B cell (primary cell): ENCODE measurements at regions not wholly inside any gene's neighbourhood (a gene's known extent, or its start where the extent isn't known, plus 50 kb on each side); places are given as distances from the start of the nearest gene placed in this dataset.

Source experiments
- ATAC-seq: fragments of 200-7000 bp; cut with Tn5 transposase; one replicate; pipeline ENCODE4 v1.10.0; 2021; ENCODE audit warnings: low read depth, mild to moderate bottlenecking, moderate number of reproducible peaks, moderate library complexity
- CTCF ChIA-PET: fragments of 350-600 bp; sonication (Branson Sonifier 250); formaldehyde crosslinking; loops from one replicate; lab custom pipeline; 2021; ENCODE audit warnings: antibody characterized with exemption, inconsistent platforms; lab: Charles Lee
- POLR2A ChIA-PET: fragments of 350-600 bp; sonication (Branson Sonifier 250); formaldehyde crosslinking; loops from one replicate; lab custom pipeline; 2021; ENCODE audit warnings: antibody characterized with exemption; lab: Charles Lee
- DNase-seq: peaks from one replicate; pipeline ENCODE4 v3.0.0; 2013
- H2AFZ ChIP-seq: 2 replicates; pipeline ENCODE4 v1.6.1; 2012; ENCODE audit warnings: mild to moderate bottlenecking, low read depth, low read length; ENCODE audit not compliant: insufficient read depth, poor library complexity, severe bottlenecking
- H3K27ac ChIP-seq, 2 donors: 1 replicate in 1 of 2; 2 replicates in 1 of 2; pipeline ENCODE4 v1.5.1; 2012 to 2013; ENCODE audit warnings: low read length in 2 of 2, mild to moderate bottlenecking in 2 of 2, moderate library complexity in 1 of 2
- H3K27me3 ChIP-seq, 4 experiments: fragments of 200-600 bp in 1 of 4; sonication (generic) in 1 of 4; replicated peaks in 1 of 4; 1 replicate in 2 of 4; 2 replicates in 2 of 4; pipeline versions ENCODE4 v1.6.1 to v1.7.0; 2013 to 2016; ENCODE audit warnings: low read length in 3 of 4, mild to moderate bottlenecking in 2 of 4, mixed read lengths in 1 of 4, moderate library complexity in 1 of 4; ENCODE audit not compliant: insufficient read depth in 4 of 4, control insufficient read depth in 3 of 4; ENCODE audit errors: control extremely low read depth in 1 of 4
- H3K36me3 ChIP-seq, 2 experiments: replicated peaks in 1 of 2; 1 replicate in 1 of 2; 2 replicates in 1 of 2; pipeline versions ENCODE4 v1.6.1 to v1.7.1; 2013; ENCODE audit warnings: low read length in 1 of 2; ENCODE audit not compliant: insufficient read depth in 2 of 2, control insufficient read depth in 1 of 2; ENCODE audit errors: control extremely low read depth in 1 of 2, extremely low read depth in 1 of 2
- H3K4me1 ChIP-seq, 2 donors: fragments of 200-600 bp in 1 of 2; sonication (generic) in 1 of 2; 1 replicate in 1 of 2; 2 replicates in 1 of 2; pipeline versions ENCODE4 v1.5.1 to v1.6.1; 2013 to 2017; ENCODE audit warnings: low read length in 2 of 2; ENCODE audit not compliant: control insufficient read depth in 2 of 2, insufficient read depth in 2 of 2
- H3K4me2 ChIP-seq: replicated peaks from 2 replicates; pipeline ENCODE3; 2012; ENCODE audit warnings: mild to moderate bottlenecking, low read depth, low read length; ENCODE audit not compliant: poor library complexity, severe bottlenecking
- H3K4me3 ChIP-seq, 5 experiments: fragments of 200-600 bp in 1 of 5; sonication (generic) in 1 of 5; 1 replicate in 3 of 5; 2 replicates in 2 of 5; pipeline versions ENCODE4 v1.5.1 to v1.7.0; 2011 to 2016; ENCODE audit warnings: low read length in 4 of 5, mild to moderate bottlenecking in 4 of 5, low read depth in 2 of 5, control low read depth in 1 of 5, moderate library complexity in 1 of 5; ENCODE audit not compliant: insufficient read depth in 1 of 5; ENCODE audit errors: control extremely low read depth in 1 of 5, extremely low read depth in 1 of 5
- H3K79me2 ChIP-seq: fragments of 200-600 bp; sonication (generic); one replicate; pipeline ENCODE4 v1.6.0; 2016; ENCODE audit warnings: low read length; ENCODE audit not compliant: control insufficient read depth, insufficient read depth
- H3K9ac ChIP-seq: fragments of 200-600 bp; sonication (generic); 2 replicates; pipeline ENCODE4 v1.6.1; 2017; ENCODE audit warnings: mild to moderate bottlenecking, low read length, moderate library complexity
- H3K9me3 ChIP-seq, 3 donors: one replicate each; pipeline versions ENCODE4 v1.6.1 to v1.7.1; 2013; ENCODE audit warnings: low read length in 2 of 3; ENCODE audit not compliant: control insufficient read depth in 2 of 3, insufficient read depth in 1 of 3; ENCODE audit errors: control extremely low read depth in 1 of 3
- H4K20me1 ChIP-seq: 2 replicates; pipeline ENCODE4 v1.6.0; 2012; ENCODE audit warnings: mild to moderate bottlenecking, low read length; ENCODE audit not compliant: insufficient read depth, control insufficient read depth, poor library complexity, severe bottlenecking
- H3K27ac Mint-ChIP-seq: one replicate; pipeline ENCODE4 v1.8.0; 2021; ENCODE audit warnings: mixed read lengths
- H3K27me3 Mint-ChIP-seq: one replicate; pipeline ENCODE4 v1.8.0; 2021; ENCODE audit warnings: mixed read lengths
- H3K4me1 Mint-ChIP-seq: one replicate; pipeline ENCODE4 v1.8.0; 2021; ENCODE audit warnings: mixed read lengths
- H3K4me3 Mint-ChIP-seq: one replicate; pipeline ENCODE4 v1.8.0; 2021; ENCODE audit warnings: mixed read lengths
- H3K9me3 Mint-ChIP-seq: one replicate; pipeline ENCODE4 v1.8.0; 2022; ENCODE audit warnings: mixed read lengths; ENCODE audit not compliant: insufficient read depth
- EZH2 ChIP-seq: IDR thresholded peaks from 2 replicates; pipeline ENCODE4 v1.6.1; 2012; ENCODE audit warnings: borderline replicate concordance, low read depth, mild to moderate bottlenecking, moderate library complexity, low read length; ENCODE audit not compliant: insufficient read depth, poor library complexity, severe bottlenecking
- WGBS: methylation state at CpG from one replicate; pipeline ENCODE4 v1.1.5; 2013; ENCODE audit warnings: missing lambda C conversion rate; ENCODE audit not compliant: insufficient coverage; 5-methylcytosine and 5-hydroxymethylcytosine counted together
- intact Hi-C: fragments of 100-400 bp; cut with micrococcal nuclease; formaldehyde crosslinking; loops from one replicate; pipeline ENCODE4 v1.10.0; 2022
- TF ChIP-seq, protein P1 (sequence below): fragments of 200-600 bp; IDR thresholded peaks from one replicate; pipeline ENCODE4 v1.8.0; 2022; ENCODE audit warnings: antibody characterized with exemption, mild to moderate bottlenecking

DNA sequence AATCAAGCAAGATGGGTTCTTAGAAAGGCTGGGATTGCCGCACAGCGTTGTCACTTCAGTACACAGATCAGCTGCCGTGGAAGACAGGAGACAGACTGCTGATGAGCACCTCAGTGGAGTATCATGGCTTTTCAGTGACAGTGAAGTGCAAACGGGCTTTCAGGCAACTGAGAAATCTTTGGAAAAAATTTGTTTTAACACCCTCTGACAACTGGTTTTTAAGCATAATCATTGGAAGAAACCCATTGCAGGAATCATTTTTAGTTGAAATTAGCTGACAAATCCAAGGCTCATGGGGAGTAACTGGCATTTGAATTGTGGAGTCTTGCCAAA lies 418.8 kb downstream of the OTOL1 start:
- Histone ChIP-seq H3K79me2 (no peaks in the 10 kb centered on the region), H2AFZ (no peak overlapping the region), H3K36me3 (no peaks in the 10 kb centered on the region), H3K27ac (no peak overlapping the region), H3K9ac (no peak overlapping the region), H3K9me3 (no peaks in the 10 kb centered on the region), H4K20me1 (no peaks in the 10 kb centered on the region), H3K4me2 (no peak overlapping the region), H3K27me3 (no peaks in the 10 kb centered on the region), H3K4me1 (no peaks in the 10 kb centered on the region), H3K4me3 (no peak overlapping the region)
- H3K27ac Mint-ChIP-seq: no peak overlapping the region
- H3K4me1 Mint-ChIP-seq: no peaks in the 10 kb centered on the region
- no peaks in the 10 kb centered on the region for H3K9me3 Mint-ChIP-seq
- ChIA-PET CTCF (no interaction called here), POLR2A (no interaction called here)
- intact Hi-C loops: no loop called here
- H3K27me3 Mint-ChIP-seq: no peaks in the 10 kb centered on the region
- WGBS: 88% methylated on average over 3 of the region's 4 CpGs
- TF ChIP-seq EZH2: no peak
- TF ChIP-seq, protein P1, sequence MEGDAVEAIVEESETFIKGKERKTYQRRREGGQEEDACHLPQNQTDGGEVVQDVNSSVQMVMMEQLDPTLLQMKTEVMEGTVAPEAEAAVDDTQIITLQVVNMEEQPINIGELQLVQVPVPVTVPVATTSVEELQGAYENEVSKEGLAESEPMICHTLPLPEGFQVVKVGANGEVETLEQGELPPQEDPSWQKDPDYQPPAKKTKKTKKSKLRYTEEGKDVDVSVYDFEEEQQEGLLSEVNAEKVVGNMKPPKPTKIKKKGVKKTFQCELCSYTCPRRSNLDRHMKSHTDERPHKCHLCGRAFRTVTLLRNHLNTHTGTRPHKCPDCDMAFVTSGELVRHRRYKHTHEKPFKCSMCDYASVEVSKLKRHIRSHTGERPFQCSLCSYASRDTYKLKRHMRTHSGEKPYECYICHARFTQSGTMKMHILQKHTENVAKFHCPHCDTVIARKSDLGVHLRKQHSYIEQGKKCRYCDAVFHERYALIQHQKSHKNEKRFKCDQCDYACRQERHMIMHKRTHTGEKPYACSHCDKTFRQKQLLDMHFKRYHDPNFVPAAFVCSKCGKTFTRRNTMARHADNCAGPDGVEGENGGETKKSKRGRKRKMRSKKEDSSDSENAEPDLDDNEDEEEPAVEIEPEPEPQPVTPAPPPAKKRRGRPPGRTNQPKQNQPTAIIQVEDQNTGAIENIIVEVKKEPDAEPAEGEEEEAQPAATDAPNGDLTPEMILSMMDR: no peak
- no peak for ATAC-seq
- no peak for DNase-seq
- H3K4me3 Mint-ChIP-seq: no peak overlapping the region

DNA sequence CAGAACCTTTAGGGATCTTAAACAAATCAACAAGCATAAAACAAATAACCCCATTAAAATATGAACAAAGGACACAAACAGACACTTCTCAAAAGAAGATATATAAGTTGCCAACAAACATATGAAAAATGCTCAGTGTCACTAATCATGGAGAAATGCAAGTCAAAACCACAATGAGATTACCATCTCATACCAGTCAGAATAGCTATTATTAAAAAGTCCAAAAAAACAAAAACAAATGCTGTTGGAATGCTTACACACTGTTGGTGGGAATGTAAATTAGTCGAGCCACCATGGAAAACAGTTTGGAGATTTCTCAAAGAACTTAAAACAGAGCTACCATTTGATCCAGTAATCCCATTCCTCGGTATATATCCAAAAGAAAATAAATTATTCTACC lies 423.6 kb downstream of the OTOL1 start:
- H3K4me1 ChIP-seq: no peaks in the 10 kb centered on the region
- H3K27me3 Mint-ChIP-seq: no peaks in the 10 kb centered on the region
- H3K9me3 Mint-ChIP-seq: peaks cover 1% of the 10 kb centered on the region
- H3K4me3 ChIP-seq: no peak overlapping the region
- H4K20me1 ChIP-seq: no peaks in the 10 kb centered on the region
- no peak for DNase-seq
- H3K4me1 Mint-ChIP-seq: no peaks in the 10 kb centered on the region
- no peaks in the 10 kb centered on the region for H3K27me3 ChIP-seq
- no peak overlapping the region for H3K27ac Mint-ChIP-seq
- H3K9me3 ChIP-seq: no peaks in the 10 kb centered on the region
- intact Hi-C loops: no loop called here
- no peaks in the 10 kb centered on the region for H3K79me2 ChIP-seq
- H3K9ac ChIP-seq: no peak overlapping the region
- H3K4me2 ChIP-seq: no peak overlapping the region
- WGBS: 80% methylated on average over 1 of the region's 2 CpGs
- ATAC-seq: no peak
- H3K36me3 ChIP-seq: no peaks in the 10 kb centered on the region
- no peak for TF ChIP-seq EZH2
- TF ChIP-seq, protein P1: no peak
- POLR2A ChIA-PET: no interaction called here
- CTCF ChIA-PET: no interaction called here
- no peak overlapping the region for H3K27ac ChIP-seq
- no peak overlapping the region for H3K4me3 Mint-ChIP-seq
- no peak overlapping the region for H2AFZ ChIP-seq
